GM21381 (cell line): ENCODE measurements at regions not wholly inside any gene's neighbourhood (a gene's known extent, or its start where the extent isn't known, plus 50 kb on each side); places are given as distances from the start of the nearest gene placed in this dataset.

Experiments
- ATAC-seq: cut with Tn5 transposase; IDR thresholded peaks from one replicate; pipeline ENCODE4 v1.9.1; 2021; ENCODE audit warnings: mild to moderate bottlenecking, moderate library complexity; ENCODE audit not compliant: unreplicated experiment

DNA sequence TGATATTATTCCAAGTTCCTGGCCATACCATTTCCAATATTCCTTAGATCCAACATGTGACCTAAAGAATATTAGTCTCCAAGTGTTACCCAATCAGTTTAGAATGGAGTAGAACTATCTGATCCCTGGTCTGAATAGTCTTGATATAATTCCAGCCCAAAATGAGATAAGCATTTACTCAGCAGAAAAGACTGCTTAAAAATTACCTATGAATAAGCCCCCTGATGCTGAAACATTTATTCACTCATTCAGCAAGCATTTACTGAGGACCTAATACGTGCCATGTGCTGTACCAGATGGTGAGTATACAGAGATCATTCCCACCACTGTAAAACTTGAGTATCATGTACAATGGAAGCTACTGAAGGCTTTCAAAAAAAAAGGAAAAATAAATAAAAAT is 157.0 kb downstream of the FAM114A2 start:
- ATAC-seq: no peak

DNA sequence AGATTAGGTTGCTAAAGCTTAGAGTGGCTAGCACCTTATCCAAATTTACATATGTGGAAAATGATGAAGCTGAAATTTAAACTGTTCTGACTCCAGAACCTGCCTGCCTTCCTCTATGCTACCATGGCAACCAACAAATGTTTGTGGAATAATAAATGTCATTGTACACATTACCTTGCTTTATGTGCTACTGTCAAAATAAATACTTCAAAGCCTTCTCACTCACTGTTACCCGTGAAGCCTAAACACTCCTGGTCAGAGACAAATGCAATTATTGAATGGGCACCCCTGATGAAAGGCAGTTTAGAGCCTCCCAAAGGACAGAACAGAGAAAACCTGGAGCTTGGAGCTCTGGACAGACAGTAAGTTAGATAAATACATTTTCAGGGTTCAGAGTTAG is 158.6 kb downstream of the FAM114A2 start:
- no peak for ATAC-seq

- ATAC-seq: no peak
Measured at GRCh38 chr5:153879596-153879995, 159.1 kb downstream of the FAM114A2 start.

DNA sequence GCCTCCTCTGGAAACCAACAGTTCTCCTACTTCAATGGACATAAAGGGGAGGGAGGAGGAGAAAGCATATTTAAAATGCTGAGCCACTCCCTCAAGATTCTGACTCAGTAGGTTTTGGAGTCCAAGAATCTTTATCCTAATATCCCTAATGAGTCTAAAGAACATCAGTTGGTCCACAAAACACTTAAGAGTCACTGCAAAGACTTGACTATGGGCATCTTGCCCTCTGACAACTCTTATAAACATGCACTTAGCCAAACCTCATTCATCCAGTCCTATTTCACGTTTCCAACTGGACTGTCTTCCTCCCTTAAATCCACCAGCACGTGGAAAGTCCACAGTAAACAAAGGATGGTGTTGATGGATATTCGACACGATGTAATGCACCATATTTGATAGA is 172.5 kb downstream of the FAM114A2 start:
- no peak for ATAC-seq

DNA sequence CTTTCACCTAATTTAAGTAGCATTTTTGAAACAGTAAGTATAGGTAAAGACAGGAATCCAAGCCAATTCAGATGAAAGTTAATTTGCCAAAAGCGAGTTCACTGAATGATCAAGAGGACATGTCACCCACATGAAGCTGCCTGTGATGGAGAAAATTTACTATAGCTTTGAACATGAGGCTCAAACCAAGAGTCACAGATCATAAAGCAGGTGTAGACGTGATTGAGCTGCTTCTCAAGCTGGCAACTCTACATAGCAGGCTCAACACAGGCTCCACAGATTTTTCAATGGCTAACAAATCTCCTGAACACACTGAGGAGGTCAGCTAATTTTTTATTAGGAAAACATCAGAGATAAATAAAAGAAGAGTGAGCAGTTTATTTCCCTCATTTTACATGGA is 173.7 kb downstream of the FAM114A2 start:
- ATAC-seq: no peak

DNA sequence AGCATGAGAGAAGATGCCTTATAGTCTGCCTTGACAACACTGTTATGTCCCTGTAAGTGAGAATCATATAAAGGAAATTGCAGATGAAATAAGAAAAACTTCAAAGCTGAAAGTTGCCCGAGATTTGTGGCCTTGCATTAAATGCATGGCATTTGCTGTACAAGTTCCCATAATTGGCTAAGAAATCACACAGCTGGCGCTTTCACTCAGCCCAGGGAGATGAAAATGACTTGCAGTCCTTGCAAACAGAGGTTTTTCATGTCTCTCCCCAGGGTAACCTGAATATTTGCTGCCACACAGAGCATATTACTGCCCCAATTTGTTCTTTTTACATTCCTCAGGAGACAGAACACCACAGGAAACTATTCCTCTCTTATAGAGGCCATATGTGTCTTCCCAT is 174.8 kb downstream of the FAM114A2 start:
- ATAC-seq: no peak
